Esophagus muscularis mucosa (tissue), 3 donors: ENCODE measurements at regions not wholly inside any gene's neighbourhood (a gene's known extent, or its start where the extent isn't known, plus 50 kb on each side); places are given as distances from the start of the nearest gene placed in this dataset.

Experiments used
- CTCF ChIP-seq, 3 experiments: fragments of 200-600 bp in 2 of 3; fragments of 450-650 bp in 1 of 3; sonication (generic) in 2 of 3; IDR thresholded peaks; one replicate each; pipeline ENCODE4 v1.5.1; 2017 to 2019; ENCODE audit warnings: antibody characterized with exemption in 3 of 3, mild to moderate bottlenecking in 2 of 3, moderate library complexity in 1 of 3
- POLR2A ChIP-seq: fragments of 450-650 bp; IDR thresholded peaks from one replicate; pipeline ENCODE4 v1.6.1; 2017; ENCODE audit warnings: antibody characterized with exemption, moderate library complexity, mild to moderate bottlenecking, low read depth
- POLR2AphosphoS5 ChIP-seq, 2 donors: sonication (generic); formaldehyde crosslinking; IDR thresholded peaks; one replicate each; pipeline ENCODE4 v1.6.1; 2017; ENCODE audit warnings: antibody characterized with exemption in 2 of 2

- TF ChIP-seq CTCF (IDR thresholded peaks at IDR 0.05), result no peak
- TF ChIP-seq POLR2A, result no peak
- no peak for TF ChIP-seq POLR2AphosphoS5 (IDR thresholded peaks at IDR 0.05)
Observed at GRCh38 chr1:99115231-99115630, 110.6 kb upstream of the PLPPR5 start.
